PC-3 (cell line): ENCODE measurements at regions not wholly inside any gene's neighbourhood (a gene's known extent, or its start where the extent isn't known, plus 50 kb on each side); places are given as distances from the start of the nearest gene placed in this dataset.

ENCODE experiments used
- EZH2 ChIP-seq: fragments of 300-600 bp; sonication (generic); IDR thresholded peaks from one replicate; pipeline ENCODE4 v1.6.1; 2017; ENCODE audit warnings: antibody characterized with exemption, mild to moderate bottlenecking, low read length; ENCODE audit not compliant: unreplicated experiment
- TF ChIP-seq, protein P1 (sequence below): fragments of 300-600 bp; sonication (generic); conservative IDR thresholded peaks from 2 replicates; pipeline ENCODE4 v1.5.1; 2017; ENCODE audit warnings: antibody characterized with exemption, low read depth, mild to moderate bottlenecking, low read length

DNA sequence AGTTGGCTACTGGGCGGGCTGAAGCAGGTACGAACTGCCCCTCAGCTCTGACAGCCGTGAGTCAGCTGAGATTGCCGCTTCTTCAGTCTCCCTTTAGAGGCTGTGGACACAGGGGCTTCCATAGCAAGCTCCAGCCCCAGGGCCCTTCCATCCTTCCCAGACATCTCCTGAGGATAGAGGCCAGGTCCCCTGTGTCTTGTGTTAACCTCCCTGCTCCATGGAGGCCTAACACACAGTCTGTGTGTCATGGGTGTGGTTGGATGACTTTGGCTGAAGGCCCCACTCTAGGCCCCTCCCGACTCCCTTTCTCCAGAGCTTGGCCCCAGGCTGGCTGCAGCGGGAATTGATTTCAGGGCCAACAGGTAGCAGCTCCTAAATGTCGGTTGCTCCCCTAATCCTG, 116.1 kb upstream of the TLE3 start:
- TF ChIP-seq, protein P1, sequence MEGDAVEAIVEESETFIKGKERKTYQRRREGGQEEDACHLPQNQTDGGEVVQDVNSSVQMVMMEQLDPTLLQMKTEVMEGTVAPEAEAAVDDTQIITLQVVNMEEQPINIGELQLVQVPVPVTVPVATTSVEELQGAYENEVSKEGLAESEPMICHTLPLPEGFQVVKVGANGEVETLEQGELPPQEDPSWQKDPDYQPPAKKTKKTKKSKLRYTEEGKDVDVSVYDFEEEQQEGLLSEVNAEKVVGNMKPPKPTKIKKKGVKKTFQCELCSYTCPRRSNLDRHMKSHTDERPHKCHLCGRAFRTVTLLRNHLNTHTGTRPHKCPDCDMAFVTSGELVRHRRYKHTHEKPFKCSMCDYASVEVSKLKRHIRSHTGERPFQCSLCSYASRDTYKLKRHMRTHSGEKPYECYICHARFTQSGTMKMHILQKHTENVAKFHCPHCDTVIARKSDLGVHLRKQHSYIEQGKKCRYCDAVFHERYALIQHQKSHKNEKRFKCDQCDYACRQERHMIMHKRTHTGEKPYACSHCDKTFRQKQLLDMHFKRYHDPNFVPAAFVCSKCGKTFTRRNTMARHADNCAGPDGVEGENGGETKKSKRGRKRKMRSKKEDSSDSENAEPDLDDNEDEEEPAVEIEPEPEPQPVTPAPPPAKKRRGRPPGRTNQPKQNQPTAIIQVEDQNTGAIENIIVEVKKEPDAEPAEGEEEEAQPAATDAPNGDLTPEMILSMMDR, result no peak
- TF ChIP-seq EZH2, result no peak
